Keratinocyte (primary cell): ENCODE measurements at regions not wholly inside any gene's neighbourhood (a gene's known extent, or its start where the extent isn't known, plus 50 kb on each side); places are given as distances from the start of the nearest gene placed in this dataset.

ENCODE experiments used
- DNase-seq: peaks from one replicate; pipeline ENCODE4 v3.0.0-alpha.2; 2011; ENCODE audit warnings: low read depth, missing footprints, low spot score
- FAIRE-seq: peaks from 2 replicates; lab custom pipeline; 2011; peaks lifted over from hg19 to GRCh38; lab: Jason Lieb, UNC
- H2AFZ ChIP-seq: 2 replicates; pipeline ENCODE4 v1.6.0; 2012; ENCODE audit warnings: low read length, control low read depth, inconsistent platforms; ENCODE audit not compliant: control insufficient read depth
- H3K27ac ChIP-seq: 2 replicates; pipeline ENCODE4 v1.5.1; 2011; ENCODE audit warnings: low read length; ENCODE audit not compliant: control insufficient read depth, insufficient read depth
- H3K27me3 ChIP-seq: 3 replicates; pipeline ENCODE4 v1.6.0; 2011; ENCODE audit warnings: low read length; ENCODE audit not compliant: control insufficient read depth, insufficient read depth; ENCODE audit errors: extremely low read depth
- H3K36me3 ChIP-seq, 2 experiments: 2 replicates in 1 of 2; 3 replicates in 1 of 2; pipeline ENCODE4 v1.5.1; 2011; ENCODE audit warnings: low read length in 2 of 2, mild to moderate bottlenecking in 1 of 2; ENCODE audit not compliant: control insufficient read depth in 2 of 2, insufficient read depth in 2 of 2; ENCODE audit errors: extremely low read depth in 1 of 2
- H3K4me1 ChIP-seq: 3 replicates; pipeline ENCODE4 v1.5.1; 2011; ENCODE audit warnings: low read length; ENCODE audit not compliant: control insufficient read depth, insufficient read depth; ENCODE audit errors: extremely low read depth
- H3K4me2 ChIP-seq: 3 replicates; pipeline ENCODE4 v1.6.0; 2011; ENCODE audit warnings: low read depth, low read length; ENCODE audit not compliant: control insufficient read depth, insufficient read depth; ENCODE audit errors: extremely low read depth
- H3K4me3 ChIP-seq, 3 experiments: fragments of 200-600 bp in 1 of 3; sonication (generic) in 1 of 3; 2 replicates in 2 of 3; 3 replicates in 1 of 3; pipeline ENCODE4 v1.5.1; 2011 to 2016; ENCODE audit warnings: low read length in 3 of 3, mild to moderate bottlenecking in 3 of 3, control low read depth in 2 of 3, inconsistent platforms in 1 of 3, low read depth in 1 of 3, mixed read lengths in 1 of 3, mixed run types in 1 of 3, moderate library complexity in 1 of 3; ENCODE audit not compliant: control insufficient read depth in 2 of 3, insufficient read depth in 2 of 3; ENCODE audit errors: extremely low read depth in 1 of 3
- H3K79me2 ChIP-seq: 2 replicates; pipeline ENCODE4 v1.6.0; 2012; ENCODE audit warnings: low read length; ENCODE audit not compliant: control insufficient read depth, insufficient read depth
- H3K9ac ChIP-seq: 3 replicates; pipeline ENCODE4 v1.6.0; 2011; ENCODE audit warnings: low read length; ENCODE audit not compliant: control insufficient read depth, insufficient read depth; ENCODE audit errors: extremely low read depth
- H3K9me1 ChIP-seq: 3 replicates; pipeline ENCODE4 v1.6.0; 2011; ENCODE audit warnings: low read length; ENCODE audit not compliant: control insufficient read depth, insufficient read depth; ENCODE audit errors: extremely low read depth
- H3K9me3 ChIP-seq: 2 replicates; pipeline ENCODE4 v1.5.1; 2012; ENCODE audit warnings: low read depth, low read length; ENCODE audit not compliant: control insufficient read depth
- H4K20me1 ChIP-seq: 3 replicates; pipeline ENCODE4 v1.6.0; 2011; ENCODE audit warnings: low read length; ENCODE audit not compliant: control insufficient read depth, insufficient read depth; ENCODE audit errors: extremely low read depth
- EZH2 ChIP-seq: IDR thresholded peaks from one replicate; pipeline ENCODE4 v1.6.1; 2012; ENCODE audit warnings: inconsistent platforms, mild to moderate bottlenecking, low read length, moderate library complexity
- dilution Hi-C: fragments of 300-500 bp; cut with MboI; formaldehyde crosslinking; loops from one replicate; pipeline ENCODE4 v1.7.0; 2020; ENCODE audit warnings: low sequenced_read_pairs; ENCODE audit not compliant: extremely low pct_ligation_motif_present
- TF ChIP-seq, protein P1 (sequence below), 3 experiments: IDR thresholded peaks in 1 of 3; conservative IDR thresholded peaks in 1 of 3; optimal IDR thresholded peaks in 1 of 3; 2 replicates in 2 of 3; 3 replicates in 1 of 3; pipeline versions ENCODE3 to v1.5.1; 2011; ENCODE audit warnings: low read length in 3 of 3, mild to moderate bottlenecking in 3 of 3, moderate library complexity in 2 of 3, control low read depth in 1 of 3, inconsistent platforms in 1 of 3; ENCODE audit not compliant: insufficient read depth in 2 of 3; ENCODE audit errors: extremely low read depth in 1 of 3

GRCh38 chr20:39541136-39541803 lies 579.1 kb downstream of the DHX35 start:
- no peak overlapping the region for H3K4me3 ChIP-seq
- H3K36me3 ChIP-seq = no peaks in the 10 kb centered on the region
- no peaks in the 10 kb centered on the region for H3K9me3 ChIP-seq
- H3K27ac ChIP-seq = no peak overlapping the region
- H4K20me1 ChIP-seq = no peaks in the 10 kb centered on the region
- FAIRE-seq (no peak), DNase-seq (no peak)
- TF ChIP-seq EZH2 = no peak
- TF ChIP-seq, protein P1, sequence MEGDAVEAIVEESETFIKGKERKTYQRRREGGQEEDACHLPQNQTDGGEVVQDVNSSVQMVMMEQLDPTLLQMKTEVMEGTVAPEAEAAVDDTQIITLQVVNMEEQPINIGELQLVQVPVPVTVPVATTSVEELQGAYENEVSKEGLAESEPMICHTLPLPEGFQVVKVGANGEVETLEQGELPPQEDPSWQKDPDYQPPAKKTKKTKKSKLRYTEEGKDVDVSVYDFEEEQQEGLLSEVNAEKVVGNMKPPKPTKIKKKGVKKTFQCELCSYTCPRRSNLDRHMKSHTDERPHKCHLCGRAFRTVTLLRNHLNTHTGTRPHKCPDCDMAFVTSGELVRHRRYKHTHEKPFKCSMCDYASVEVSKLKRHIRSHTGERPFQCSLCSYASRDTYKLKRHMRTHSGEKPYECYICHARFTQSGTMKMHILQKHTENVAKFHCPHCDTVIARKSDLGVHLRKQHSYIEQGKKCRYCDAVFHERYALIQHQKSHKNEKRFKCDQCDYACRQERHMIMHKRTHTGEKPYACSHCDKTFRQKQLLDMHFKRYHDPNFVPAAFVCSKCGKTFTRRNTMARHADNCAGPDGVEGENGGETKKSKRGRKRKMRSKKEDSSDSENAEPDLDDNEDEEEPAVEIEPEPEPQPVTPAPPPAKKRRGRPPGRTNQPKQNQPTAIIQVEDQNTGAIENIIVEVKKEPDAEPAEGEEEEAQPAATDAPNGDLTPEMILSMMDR (optimal IDR thresholded peaks at IDR 0.05 in 1 of 3, IDR thresholded peaks at IDR 0.05 in 1 of 3, conservative IDR thresholded peaks at IDR 0.05 in 1 of 3; ENCODE audit: extremely low read depth in 1 of 3, insufficient read depth in 2 of 3, low read length in 3 of 3) = no peak
- H3K9ac ChIP-seq = no peak overlapping the region
- H3K79me2 ChIP-seq = no peaks in the 10 kb centered on the region
- no peaks in the 10 kb centered on the region for H3K27me3 ChIP-seq
- H3K4me2 ChIP-seq = no peak overlapping the region
- dilution Hi-C loops = no loop called here
- H3K4me1 ChIP-seq = no peaks in the 10 kb centered on the region
- H3K9me1 ChIP-seq = no peaks in the 10 kb centered on the region
- H2AFZ ChIP-seq = no peak overlapping the region

DNA sequence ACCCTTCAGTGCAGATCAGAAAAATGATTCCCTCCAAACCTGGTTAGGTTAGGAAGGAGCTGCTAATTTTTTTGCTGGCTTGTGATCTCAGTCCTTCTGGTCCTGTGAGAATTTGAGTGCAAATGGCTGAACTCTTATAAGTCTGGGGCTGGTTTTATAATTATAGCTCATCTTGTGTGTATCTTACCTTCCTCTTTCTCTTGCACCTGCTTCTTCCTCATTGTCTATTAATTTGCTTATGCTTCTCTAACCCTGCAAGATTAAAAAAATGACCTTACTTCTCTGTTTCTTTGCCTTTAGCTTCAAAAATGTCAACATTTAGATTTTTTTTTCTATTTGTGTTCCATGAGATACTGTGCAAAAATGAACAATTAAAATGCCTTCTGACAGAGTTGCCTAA lies 576.2 kb downstream of the DHX35 start:
- Histone ChIP-seq H4K20me1 (no peaks in the 10 kb centered on the region), H3K27me3 (no peaks in the 10 kb centered on the region), H3K9me3 (no peaks in the 10 kb centered on the region), H2AFZ (no peak overlapping the region), H3K79me2 (no peaks in the 10 kb centered on the region), H3K27ac (no peak overlapping the region), H3K4me3 (no peak overlapping the region), H3K9ac (no peak overlapping the region), H3K36me3 (no peaks in the 10 kb centered on the region), H3K4me2 (no peak overlapping the region), H3K4me1 (no peaks in the 10 kb centered on the region), H3K9me1 (no peaks in the 10 kb centered on the region)
- no peak for TF ChIP-seq EZH2
- TF ChIP-seq, protein P1 (optimal IDR thresholded peaks at IDR 0.05 in 1 of 3, IDR thresholded peaks at IDR 0.05 in 1 of 3, conservative IDR thresholded peaks at IDR 0.05 in 1 of 3; ENCODE audit: extremely low read depth in 1 of 3, insufficient read depth in 2 of 3, low read length in 3 of 3) = no peak
- no peak for DNase-seq
- dilution Hi-C loops = no loop called here
- FAIRE-seq = no peak
